ENCODE measurements at regions not wholly inside any gene's neighbourhood (a gene's known extent, or its start where the extent isn't known, plus 50 kb on each side); places are given as distances from the start of the nearest gene placed in this dataset.

DNA sequence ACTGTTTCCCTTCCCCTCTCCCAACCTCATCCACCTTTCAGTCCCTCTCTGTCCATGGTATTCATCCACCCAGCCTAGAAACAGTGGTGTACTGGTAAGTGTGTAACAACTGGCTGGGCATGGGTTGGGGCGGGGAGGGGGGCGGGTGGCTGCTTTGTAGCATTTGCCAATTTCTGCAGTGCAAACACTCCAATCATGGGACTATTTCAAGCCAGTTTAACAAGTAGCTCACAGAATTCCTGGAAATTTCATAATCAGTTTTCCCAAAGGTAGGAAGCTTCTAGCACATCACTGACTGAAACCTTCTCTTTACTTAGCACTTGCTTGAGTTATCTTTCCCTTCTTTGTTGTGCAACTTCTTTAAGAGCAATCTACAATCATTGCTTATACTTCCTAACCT lies 100.8 kb upstream of the WASF3 start:
- no peak overlapping the region for H3K4me2 ChIP-seq (ENCODE audit: control insufficient read depth, extremely low read depth, insufficient read depth, low read depth, low read length)
- no peak overlapping the region for H3K4me3 ChIP-seq (ENCODE audit: control insufficient read depth in 2 of 3, extremely low read depth in 1 of 3, insufficient read depth in 2 of 3, low read depth in 1 of 3, low read length in 3 of 3)
- H3K9ac ChIP-seq (ENCODE audit: control insufficient read depth, extremely low read depth, insufficient read depth, low read length): no peak overlapping the region
- H4K20me1 ChIP-seq (ENCODE audit: control insufficient read depth, extremely low read depth, insufficient read depth, low read length): no peaks in the 10 kb centered on the region
- peaks cover 10% of the 10 kb centered on the region for H3K4me1 ChIP-seq (ENCODE audit: control insufficient read depth, extremely low read depth, insufficient read depth, low read length)
- H3K27ac ChIP-seq (ENCODE audit: control insufficient read depth, insufficient read depth, low read length): no peak overlapping the region
- no peak for FAIRE-seq
- no peak for TF ChIP-seq EZH2 (IDR thresholded peaks at IDR 0.05; ENCODE audit: low read length)
- TF ChIP-seq, protein P1, sequence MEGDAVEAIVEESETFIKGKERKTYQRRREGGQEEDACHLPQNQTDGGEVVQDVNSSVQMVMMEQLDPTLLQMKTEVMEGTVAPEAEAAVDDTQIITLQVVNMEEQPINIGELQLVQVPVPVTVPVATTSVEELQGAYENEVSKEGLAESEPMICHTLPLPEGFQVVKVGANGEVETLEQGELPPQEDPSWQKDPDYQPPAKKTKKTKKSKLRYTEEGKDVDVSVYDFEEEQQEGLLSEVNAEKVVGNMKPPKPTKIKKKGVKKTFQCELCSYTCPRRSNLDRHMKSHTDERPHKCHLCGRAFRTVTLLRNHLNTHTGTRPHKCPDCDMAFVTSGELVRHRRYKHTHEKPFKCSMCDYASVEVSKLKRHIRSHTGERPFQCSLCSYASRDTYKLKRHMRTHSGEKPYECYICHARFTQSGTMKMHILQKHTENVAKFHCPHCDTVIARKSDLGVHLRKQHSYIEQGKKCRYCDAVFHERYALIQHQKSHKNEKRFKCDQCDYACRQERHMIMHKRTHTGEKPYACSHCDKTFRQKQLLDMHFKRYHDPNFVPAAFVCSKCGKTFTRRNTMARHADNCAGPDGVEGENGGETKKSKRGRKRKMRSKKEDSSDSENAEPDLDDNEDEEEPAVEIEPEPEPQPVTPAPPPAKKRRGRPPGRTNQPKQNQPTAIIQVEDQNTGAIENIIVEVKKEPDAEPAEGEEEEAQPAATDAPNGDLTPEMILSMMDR (optimal IDR thresholded peaks at IDR 0.05 in 1 of 3, IDR thresholded peaks at IDR 0.05 in 1 of 3, conservative IDR thresholded peaks at IDR 0.05 in 1 of 3; ENCODE audit: extremely low read depth in 1 of 3, insufficient read depth in 2 of 3, low read length in 3 of 3): no peak
- no peaks in the 10 kb centered on the region for H3K9me1 ChIP-seq (ENCODE audit: control insufficient read depth, extremely low read depth, insufficient read depth, low read length)
- no peak for DNase-seq (ENCODE audit: low read depth, low spot score)
- no peaks in the 10 kb centered on the region for H3K36me3 ChIP-seq (ENCODE audit: control insufficient read depth in 2 of 2, extremely low read depth in 1 of 2, insufficient read depth in 2 of 2, low read length in 2 of 2)
- no peaks in the 10 kb centered on the region for H3K79me2 ChIP-seq (ENCODE audit: control insufficient read depth, insufficient read depth, low read length)
- no peaks in the 10 kb centered on the region for H3K27me3 ChIP-seq (ENCODE audit: control insufficient read depth, extremely low read depth, insufficient read depth, low read length)
- no peaks in the 10 kb centered on the region for H3K9me3 ChIP-seq (ENCODE audit: control insufficient read depth, low read depth, low read length)
- H2AFZ ChIP-seq (ENCODE audit: control insufficient read depth, low read length): no peak overlapping the region
- dilution Hi-C loops (cut with MboI; ENCODE audit: extremely low pct_ligation_motif_present, low sequenced_read_pairs): no loop called here

DNA sequence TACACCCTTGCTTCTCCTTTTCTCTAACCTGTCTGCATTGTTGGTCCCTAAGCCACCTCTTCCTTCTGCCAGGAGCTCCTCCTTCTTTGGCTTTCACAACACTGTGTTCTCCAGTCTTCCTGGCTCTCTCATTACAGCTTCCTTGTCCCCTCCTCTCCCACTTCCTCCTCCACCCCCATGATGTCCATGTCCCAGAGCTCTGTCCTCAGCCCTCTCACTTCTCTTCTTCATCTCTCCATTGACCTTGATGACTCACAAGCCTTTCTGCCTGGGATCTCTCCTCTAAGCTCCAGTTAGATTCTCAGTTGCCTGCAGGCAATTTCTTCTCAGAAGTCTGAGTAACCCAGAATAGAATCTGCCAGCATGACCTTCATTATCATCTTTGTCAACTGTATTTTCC lies 100.3 kb upstream of the WASF3 start:
- Histone ChIP-seq H3K27ac (ENCODE audit: control insufficient read depth, insufficient read depth, low read length) (no peak overlapping the region), H3K9me3 (ENCODE audit: control insufficient read depth, low read depth, low read length) (no peaks in the 10 kb centered on the region), H3K4me3 (ENCODE audit: control insufficient read depth in 2 of 3, extremely low read depth in 1 of 3, insufficient read depth in 2 of 3, low read depth in 1 of 3, low read length in 3 of 3) (no peak overlapping the region), H3K4me2 (ENCODE audit: control insufficient read depth, extremely low read depth, insufficient read depth, low read depth, low read length) (no peak overlapping the region), H3K36me3 (ENCODE audit: control insufficient read depth in 2 of 2, extremely low read depth in 1 of 2, insufficient read depth in 2 of 2, low read length in 2 of 2) (no peaks in the 10 kb centered on the region), H3K27me3 (ENCODE audit: control insufficient read depth, extremely low read depth, insufficient read depth, low read length) (no peaks in the 10 kb centered on the region), H3K9me1 (ENCODE audit: control insufficient read depth, extremely low read depth, insufficient read depth, low read length) (no peaks in the 10 kb centered on the region), H3K4me1 (ENCODE audit: control insufficient read depth, extremely low read depth, insufficient read depth, low read length) (peaks cover 10% of the 10 kb centered on the region), H3K79me2 (ENCODE audit: control insufficient read depth, insufficient read depth, low read length) (no peaks in the 10 kb centered on the region), H3K9ac (ENCODE audit: control insufficient read depth, extremely low read depth, insufficient read depth, low read length) (no peak overlapping the region), H4K20me1 (ENCODE audit: control insufficient read depth, extremely low read depth, insufficient read depth, low read length) (no peaks in the 10 kb centered on the region), H2AFZ (ENCODE audit: control insufficient read depth, low read length) (no peak overlapping the region)
- no peak for DNase-seq (ENCODE audit: low read depth, low spot score)
- no peak for FAIRE-seq
- TF ChIP-seq EZH2 (IDR thresholded peaks at IDR 0.05; ENCODE audit: low read length): no peak
- TF ChIP-seq, protein P1 (optimal IDR thresholded peaks at IDR 0.05 in 1 of 3, IDR thresholded peaks at IDR 0.05 in 1 of 3, conservative IDR thresholded peaks at IDR 0.05 in 1 of 3; ENCODE audit: extremely low read depth in 1 of 3, insufficient read depth in 2 of 3, low read length in 3 of 3): no peak
- dilution Hi-C loops (cut with MboI; ENCODE audit: extremely low pct_ligation_motif_present, low sequenced_read_pairs): no loop called here
